Esophagus squamous epithelium (tissue), 4 donors: ENCODE measurements at regions not wholly inside any gene's neighbourhood (a gene's known extent, or its start where the extent isn't known, plus 50 kb on each side); places are given as distances from the start of the nearest gene placed in this dataset.

ENCODE experiments used
- CTCF ChIP-seq, 6 experiments: fragments of 450-650 bp in 4 of 6; fragments of 200-600 bp in 2 of 6; sonication (generic) in 2 of 6; IDR thresholded peaks; one replicate each; pipeline ENCODE4 v1.5.1; 2016 to 2019; ENCODE audit warnings: antibody characterized with exemption in 6 of 6, mild to moderate bottlenecking in 4 of 6, moderate library complexity in 4 of 6
- POLR2A ChIP-seq, 4 donors: fragments of 450-650 bp; IDR thresholded peaks; one replicate each; pipeline ENCODE4 v1.6.1; 2017; ENCODE audit warnings: antibody characterized with exemption in 4 of 4, mild to moderate bottlenecking in 4 of 4, moderate library complexity in 3 of 4

DNA sequence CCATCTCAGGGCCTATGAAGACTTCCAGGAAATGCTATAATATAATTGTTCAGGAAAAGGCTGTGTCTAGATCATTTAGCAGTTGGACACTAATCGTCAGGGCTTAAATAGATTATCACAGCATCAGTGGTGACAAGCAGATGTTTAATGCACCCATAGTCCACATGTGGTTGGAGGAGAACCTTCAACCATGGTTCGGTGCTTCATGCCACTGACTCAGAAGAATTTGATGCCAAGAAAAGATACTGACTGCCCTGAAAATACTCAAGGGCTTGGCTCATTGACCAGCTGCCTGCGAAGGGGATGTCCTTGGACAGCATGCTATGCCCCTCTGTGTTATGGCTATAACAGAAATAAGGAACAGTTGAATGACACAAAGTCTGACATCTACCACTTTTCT lies 175.7 kb downstream of the HHIPL2 start:
- TF ChIP-seq CTCF (IDR thresholded peaks at IDR 0.05) (no peak), POLR2A (IDR thresholded peaks at IDR 0.05) (no peak)
